HepG2 (cell line): ENCODE measurements at regions not wholly inside any gene's neighbourhood (a gene's known extent, or its start where the extent isn't known, plus 50 kb on each side); places are given as distances from the start of the nearest gene placed in this dataset.

Experiments
- ATAC-seq: fragments of 200-7000 bp; cut with Tn5 transposase; 3 replicates; pipeline ENCODE4 v1.9.1; 2020; ENCODE audit warnings: mild to moderate bottlenecking, moderate library complexity
- BruUV-seq: library from RNA; stranded (reverse); fragments of 400-500 nt; replicated peaks from 2 replicates; lab custom pipeline; 2021; lab: Mats Ljungman, UMichigan
- CTCF ChIA-PET: fragments of 300-600 bp; formaldehyde crosslinking; extraction: SDS; loops from one replicate; lab custom pipeline; 2021; ENCODE audit warnings: low total read pairs, inconsistent platforms, low intra/inter-chr PET ratio; lab: Yijun Ruan, JAX
- POLR2A ChIA-PET: fragments of 350-600 bp; sonication (Branson Sonifier 250); formaldehyde crosslinking; loops from one replicate; lab custom pipeline; 2020; ENCODE audit warnings: antibody characterized with exemption, inconsistent platforms; lab: Yijun Ruan, JAX
- DNase-seq: peaks from one replicate; pipeline ENCODE4 v3.0.0-alpha.2; 2015; ENCODE audit warnings: low spot score
- FAIRE-seq: peaks from 3 replicates; lab custom pipeline; 2011; peaks lifted over from hg19 to GRCh38; lab: Jason Lieb, UNC
- H2AFZ ChIP-seq: one replicate; pipeline ENCODE4 v1.6.1; 2011; ENCODE audit warnings: low read length, inconsistent platforms
- H3K27ac ChIP-seq: fragments of 300-600 bp; 3 replicates; pipeline ENCODE4 v1.8.0; 2011; ENCODE audit warnings: mixed run types, mild to moderate bottlenecking, mixed read lengths, low read length, inconsistent platforms; ENCODE audit not compliant: insufficient read depth; ENCODE audit errors: extremely low read length
- H3K27me3 ChIP-seq, 2 experiments: fragments of 200-600 bp in 1 of 2; 2 replicates in 1 of 2; 3 replicates in 1 of 2; pipeline versions ENCODE4 v1.6.0 to v1.8.0; 2011; ENCODE audit warnings: low read length in 2 of 2, mild to moderate bottlenecking in 2 of 2, moderate library complexity in 2 of 2, inconsistent platforms in 1 of 2; ENCODE audit not compliant: insufficient read depth in 2 of 2, control insufficient read depth in 1 of 2
- H3K36me3 ChIP-seq, 2 experiments: fragments of 200-600 bp in 1 of 2; replicated peaks in 1 of 2; 2 replicates in 1 of 2; 3 replicates in 1 of 2; pipeline versions ENCODE4 v1.5.1 to v1.8.0; 2011; ENCODE audit warnings: low read length in 2 of 2, inconsistent platforms in 1 of 2; ENCODE audit not compliant: insufficient read depth in 2 of 2, control insufficient read depth in 1 of 2
- H3K4me1 ChIP-seq: 2 replicates; pipeline ENCODE4 v1.5.1; 2012; ENCODE audit warnings: low read length, inconsistent platforms; ENCODE audit not compliant: insufficient read depth
- H3K4me2 ChIP-seq: 2 replicates; pipeline ENCODE4 v1.6.0; 2011; ENCODE audit warnings: low read depth, low read length, inconsistent platforms
- H3K4me3 ChIP-seq, 3 experiments: fragments of 200-600 bp in 1 of 3; sonication (generic), shearing (Covaris generic) in 1 of 3; replicated peaks in 1 of 3; 2 replicates each; pipeline ENCODE4 v1.5.1; 2011 to 2016; ENCODE audit warnings: low read length in 3 of 3, inconsistent platforms in 2 of 3, low read depth in 2 of 3, mild to moderate bottlenecking in 2 of 3, control low read depth in 1 of 3, mixed read lengths in 1 of 3; ENCODE audit not compliant: insufficient read depth in 1 of 3
- H3K79me2 ChIP-seq: one replicate; pipeline ENCODE4 v1.6.1; 2011; ENCODE audit warnings: low read length, inconsistent platforms; ENCODE audit not compliant: insufficient read depth
- H3K9ac ChIP-seq: 2 replicates; pipeline ENCODE4 v1.6.0; 2011; ENCODE audit warnings: mild to moderate bottlenecking, low read depth, low read length, inconsistent platforms; ENCODE audit not compliant: insufficient read depth
- H3K9me3 ChIP-seq: 2 replicates; pipeline ENCODE4 v1.5.1; 2012; ENCODE audit warnings: mild to moderate bottlenecking, low read length
- H4K20me1 ChIP-seq: 2 replicates; pipeline ENCODE4 v1.6.0; 2011; ENCODE audit warnings: inconsistent platforms, mild to moderate bottlenecking, low read length, moderate library complexity; ENCODE audit not compliant: insufficient read depth
- HNF4G ChIP-seq, 2 experiments: sonication (generic) in 1 of 2; formaldehyde crosslinking in 1 of 2; IDR thresholded peaks; 2 replicates each; pipeline versions ENCODE4 v1.4.0 to v1.6.1; 2011 to 2020; ENCODE audit warnings: borderline replicate concordance in 2 of 2, low read depth in 2 of 2, mild to moderate bottlenecking in 2 of 2, low read length in 1 of 2, missing genetic modification reagents in 1 of 2, moderate library complexity in 1 of 2
- MLXIP ChIP-seq: sonication (generic); formaldehyde crosslinking; IDR thresholded peaks from 2 replicates; pipeline ENCODE4 v1.9.0; 2021; ENCODE audit warnings: missing genetic modification reagents, borderline replicate concordance
- TOPORS ChIP-seq: sonication (generic); formaldehyde crosslinking; IDR thresholded peaks from 2 replicates; pipeline ENCODE4 v1.8.0; 2023; ENCODE audit warnings: mild to moderate bottlenecking, missing genetic modification reagents
- ZNF576 ChIP-seq: sonication (generic); formaldehyde crosslinking; IDR thresholded peaks from 2 replicates; pipeline ENCODE4 v1.4.0; 2020; ENCODE audit warnings: mild to moderate bottlenecking, missing genetic modification reagents
- ZNF841 ChIP-seq: sonication (generic); formaldehyde crosslinking; IDR thresholded peaks from 2 replicates; pipeline ENCODE4 v1.8.1; 2023; ENCODE audit warnings: missing genetic modification reagents, borderline replicate concordance
- ZNF879 ChIP-seq: sonication (generic); formaldehyde crosslinking; IDR thresholded peaks from 2 replicates; pipeline ENCODE4 v1.8.1; 2023; ENCODE audit warnings: missing genetic modification reagents
- in situ Hi-C: cut with HindIII; loops from 2 replicates; pipeline ENCODE4 v1.10.0; 2017; ENCODE audit warnings: low pct_unique_long_range_greater_than_20kb; ENCODE audit not compliant: extremely low pct_ligation_motif_present
- intact Hi-C: fragments of 100-400 bp; cut with micrococcal nuclease; formaldehyde crosslinking; loops from one replicate; pipeline ENCODE4 v1.10.0; 2022; ENCODE audit not compliant: unreplicated experiment

GRCh38 chr6:100216760-100217159 lies 222.7 kb upstream of the MCHR2 start:
- in situ Hi-C loops = no loop called here
- Histone ChIP-seq H3K9me3 (no peaks in the 10 kb centered on the region), H3K4me3 (no peak overlapping the region), H3K27me3 (no peaks in the 10 kb centered on the region), H3K4me2 (no peak overlapping the region), H3K79me2 (no peaks in the 10 kb centered on the region), H3K27ac (no peak overlapping the region), H3K9ac (no peak overlapping the region), H3K36me3 (no peaks in the 10 kb centered on the region), H3K4me1 (no peaks in the 10 kb centered on the region), H2AFZ (no peak overlapping the region), H4K20me1 (no peaks in the 10 kb centered on the region)
- DNase-seq (no peak), FAIRE-seq (no peak), ATAC-seq (no peak)
- BruUV-seq = no TSS peak
- intact Hi-C loops = no loop called here
- TF ChIP-seq ZNF879 (CRISPR knock-in tag) = no peak
- TF ChIP-seq HNF4G (IDR thresholded peaks at IDR 0.05; ENCODE audit: borderline replicate concordance, low read depth, low read length) = no peak
- TF ChIP-seq HNF4G (CRISPR knock-in tag; IDR thresholded peaks at IDR 0.05; ENCODE audit: borderline replicate concordance, low read depth) = no peak
- TF ChIP-seq TOPORS (CRISPR knock-in tag) = no peak
- TF ChIP-seq ZNF576 = no peak
- TF ChIP-seq ZNF841 = no peak
- TF ChIP-seq MLXIP (CRISPR knock-in tag) = no peak
- ChIA-PET POLR2A (no interaction called here), CTCF (no interaction called here)
